Eye (tissue), 1 donor: ENCODE measurements at regions not wholly inside any gene's neighbourhood (a gene's known extent, or its start where the extent isn't known, plus 50 kb on each side); places are given as distances from the start of the nearest gene placed in this dataset.

ENCODE experiments used
- DNase-seq: peaks from one replicate; pipeline ENCODE4 v3.0.0-alpha.2; 2015

DNA sequence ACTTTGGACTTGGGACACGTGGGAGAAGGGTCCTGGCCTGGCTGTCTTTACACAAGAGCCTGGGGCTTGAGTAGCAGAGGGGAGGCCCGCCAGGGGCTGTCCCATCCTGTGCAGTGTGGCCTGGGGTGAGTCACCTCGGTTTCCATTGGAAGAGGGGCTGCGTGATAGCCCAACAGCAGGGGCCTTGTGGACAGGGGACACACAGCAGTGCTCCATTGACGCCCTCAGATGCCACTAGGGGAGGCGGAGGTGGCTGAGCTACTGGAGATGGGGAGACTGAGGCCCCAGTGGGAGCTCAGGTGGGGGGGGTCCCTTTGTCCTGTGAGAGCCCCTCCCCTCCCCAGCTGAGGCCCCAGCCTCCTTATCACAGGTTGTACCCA lies 50.0 kb upstream of the RNU6ATAC start:
- DNase-seq: no peak

DNA sequence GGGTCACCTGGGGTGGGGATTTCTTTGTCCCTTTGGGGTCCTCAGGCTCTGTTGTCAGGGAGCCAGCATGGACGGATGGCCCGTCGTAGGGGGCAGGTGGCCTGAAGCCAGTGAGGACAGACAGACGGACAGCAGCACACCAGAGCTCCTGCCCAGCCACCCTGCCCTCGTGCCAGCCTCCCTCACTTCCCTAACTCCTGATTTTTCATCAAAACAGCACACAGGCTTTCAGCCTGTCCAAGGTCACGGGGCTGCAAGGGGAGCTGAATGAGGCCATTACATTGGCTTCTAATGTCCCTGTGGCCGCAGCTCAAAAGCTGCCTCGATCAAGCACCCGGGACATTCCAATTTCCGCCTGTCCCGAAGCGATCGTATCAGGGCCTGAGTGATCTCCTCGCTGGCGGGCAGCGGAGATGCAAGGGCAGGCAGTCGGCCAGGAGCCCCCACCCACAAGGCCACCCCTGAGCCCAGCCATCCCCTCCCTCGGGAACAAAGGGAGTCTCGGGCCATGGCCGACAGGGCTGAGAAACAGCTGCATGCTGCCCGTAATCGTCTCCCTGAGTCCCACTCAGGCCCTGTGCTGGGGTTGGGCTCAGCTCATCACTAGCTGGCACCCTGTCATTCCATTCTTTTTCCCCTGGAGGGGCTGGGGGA lies 50.5 kb upstream of the RNU6ATAC start:
- peak; percentile 60 for DNase-seq

DNA sequence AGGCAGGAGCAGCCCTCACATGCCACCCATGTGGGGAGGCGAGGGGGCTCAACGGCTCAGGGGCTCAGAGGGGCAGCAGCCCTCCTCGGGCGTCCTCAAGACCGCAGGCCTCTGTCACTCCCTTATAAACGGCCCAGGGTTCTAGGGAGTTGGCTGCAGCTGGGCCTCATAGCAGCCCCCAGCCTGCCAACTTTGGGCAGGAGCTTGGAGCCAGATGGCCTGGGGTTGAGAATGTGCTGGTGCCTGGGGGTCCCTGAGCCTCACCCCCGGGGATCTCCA lies 51.0 kb upstream of the RNU6ATAC start:
- no peak for DNase-seq

DNA sequence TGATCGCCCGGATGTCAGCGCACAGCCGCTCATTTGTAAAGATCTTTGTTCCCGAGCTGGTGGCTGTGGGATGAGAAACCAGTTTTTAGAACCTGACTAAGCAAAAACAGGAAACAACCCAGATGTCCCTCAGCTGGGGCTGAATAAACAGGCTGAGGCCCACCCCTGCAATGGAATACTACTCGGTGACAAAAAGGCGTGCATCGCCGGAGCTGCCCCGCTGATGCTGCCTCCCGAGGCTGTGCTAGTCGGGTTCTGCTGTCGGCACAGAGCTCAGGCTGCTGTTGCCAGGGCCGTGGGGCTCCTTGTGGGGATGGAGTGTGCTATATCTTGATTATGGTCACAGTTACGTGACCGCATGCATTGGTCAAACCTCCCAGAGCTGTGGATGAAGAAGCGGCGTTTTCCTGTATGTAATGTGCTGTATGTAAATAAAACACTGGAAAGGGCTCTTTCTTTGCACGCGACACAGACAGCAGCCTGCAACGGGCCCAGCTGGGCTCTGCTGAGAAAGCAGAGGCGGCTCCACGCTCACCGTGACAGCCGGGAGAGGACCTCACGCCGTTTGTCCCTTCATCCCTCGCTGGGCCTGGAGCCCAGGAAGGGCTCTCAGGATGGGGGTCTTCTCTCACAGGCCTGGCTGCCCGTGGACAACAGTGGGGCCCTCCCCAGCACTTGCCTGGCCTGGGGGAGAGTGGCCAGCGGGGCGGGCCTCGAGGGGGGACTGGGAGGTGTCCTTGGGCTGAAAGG lies 51.5 kb upstream of the RNU6ATAC start:
- DNase-seq: peak; percentile 78

DNA sequence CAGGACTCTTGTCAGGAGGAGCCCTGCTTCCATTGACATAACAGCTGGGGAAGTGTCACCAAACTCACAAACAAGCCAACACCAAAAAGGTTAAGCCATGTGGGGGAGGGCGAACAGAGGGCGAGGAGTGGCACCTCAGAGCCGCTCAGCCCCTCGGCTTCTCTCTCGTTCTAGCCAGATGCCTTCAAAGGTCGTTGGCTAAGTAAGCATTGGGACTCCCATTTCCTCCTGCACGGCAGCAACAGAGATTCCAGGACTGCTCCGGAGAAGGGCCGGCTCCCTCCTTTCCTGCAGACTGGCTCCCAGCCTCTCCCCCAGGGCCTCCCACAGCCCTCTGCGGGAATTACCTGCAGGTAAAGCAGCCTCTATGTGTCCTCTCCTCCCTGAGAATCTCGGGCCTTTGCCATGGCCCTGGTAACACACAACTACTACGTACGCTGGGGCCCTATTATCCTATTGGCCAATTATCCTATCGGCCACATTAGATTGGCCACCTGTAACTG lies 52.1 kb upstream of the RNU6ATAC start:
- no peak for DNase-seq

DNA sequence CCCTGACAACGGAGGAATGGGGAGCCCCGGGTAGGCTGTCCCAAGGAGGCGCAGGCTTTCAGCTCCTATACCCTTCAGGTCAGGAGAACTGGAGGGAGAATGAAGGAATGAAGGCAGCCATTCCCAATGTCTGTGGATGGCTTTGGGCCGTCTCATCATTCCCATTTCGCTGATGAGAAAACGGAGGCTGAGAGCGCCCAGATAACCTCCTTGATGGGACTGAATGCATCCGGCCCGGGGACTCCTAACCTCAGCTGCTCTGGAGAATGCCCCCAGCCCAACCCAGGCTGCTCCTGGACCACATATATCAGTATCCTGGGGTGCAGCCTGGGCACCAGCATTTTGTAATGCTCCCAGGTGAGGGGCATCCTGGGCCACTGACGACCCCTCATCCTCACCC lies 52.6 kb upstream of the RNU6ATAC start:
- DNase-seq: no peak

DNA sequence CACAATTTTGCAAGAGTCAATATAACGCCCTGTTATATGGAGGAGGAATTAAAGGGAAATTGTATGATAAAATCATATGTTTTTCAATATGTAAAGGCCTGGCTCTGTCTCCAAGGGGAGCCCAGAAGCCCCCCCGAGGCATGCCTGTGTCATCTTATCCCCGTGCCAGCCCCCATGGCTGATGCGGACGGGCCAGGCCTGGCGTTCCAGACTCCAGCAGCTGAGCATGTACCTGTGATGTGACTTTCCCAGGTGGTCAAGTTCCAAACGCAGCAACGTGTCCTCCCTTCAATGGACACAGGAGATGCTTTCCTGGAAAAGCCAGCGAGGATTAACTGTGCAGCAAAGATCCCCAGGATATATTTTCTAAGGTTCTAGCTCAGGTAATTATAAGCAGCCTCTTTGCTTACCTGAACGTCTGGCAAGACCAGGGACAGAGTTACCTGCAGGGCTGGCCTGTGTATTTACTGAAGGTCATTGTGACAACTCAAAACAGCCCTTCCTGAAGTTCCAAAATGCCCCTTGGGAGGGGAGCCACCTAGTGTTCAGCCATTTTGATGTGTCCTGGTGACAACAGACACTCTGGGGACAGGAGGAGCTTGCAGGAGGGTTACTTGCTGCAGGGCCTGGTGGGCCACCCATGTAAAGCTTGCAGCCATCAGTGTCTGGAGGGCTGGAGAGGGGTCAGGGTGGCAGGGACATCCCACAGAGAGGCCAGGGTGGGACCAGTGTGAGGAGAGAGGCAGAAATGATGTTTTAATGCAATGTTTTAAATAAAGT lies 53.3 kb upstream of the RNU6ATAC start:
- DNase-seq: no peak

DNA sequence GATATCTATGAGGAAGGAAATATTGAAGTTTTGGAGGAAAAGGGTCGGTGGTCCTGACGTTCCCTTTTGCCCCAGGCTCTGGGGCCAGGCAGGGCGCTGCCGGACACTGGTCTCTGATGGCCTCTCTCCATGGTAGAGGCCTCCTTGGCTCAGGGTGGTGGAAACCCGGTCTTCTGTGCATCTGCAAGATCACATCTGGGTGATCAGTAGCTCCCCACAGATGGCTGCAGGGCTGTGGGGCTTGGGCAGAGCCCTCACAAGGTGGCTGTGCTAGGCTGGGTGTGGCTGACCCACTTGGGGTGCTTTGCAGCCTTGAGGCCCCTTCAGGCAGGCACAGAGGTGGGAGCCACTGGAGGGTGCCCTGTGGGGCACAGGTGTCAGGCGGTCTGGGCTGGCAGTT lies 53.9 kb upstream of the RNU6ATAC start:
- no peak for DNase-seq

DNA sequence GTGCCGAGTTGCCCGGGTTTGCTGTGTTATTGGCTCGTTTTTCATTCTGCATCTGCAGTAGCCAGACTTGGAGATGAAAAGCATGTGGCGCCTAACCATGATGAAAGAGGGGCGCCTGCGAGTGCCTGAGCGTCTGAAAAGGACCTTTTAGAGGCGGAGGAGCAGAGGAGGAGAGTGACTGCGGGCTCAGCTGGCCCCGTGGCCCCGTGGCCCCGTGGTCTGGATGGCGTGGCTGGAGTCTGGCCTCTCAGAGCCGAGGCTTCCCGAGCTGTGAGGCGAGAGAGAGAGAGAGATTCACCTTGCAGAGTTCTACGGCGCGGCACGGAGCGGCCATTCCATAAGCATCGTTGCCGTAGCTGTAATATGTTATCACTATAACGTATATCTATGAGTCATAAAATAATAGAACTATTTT lies 55.3 kb upstream of the RNU6ATAC start:
- DNase-seq: no peak

DNA sequence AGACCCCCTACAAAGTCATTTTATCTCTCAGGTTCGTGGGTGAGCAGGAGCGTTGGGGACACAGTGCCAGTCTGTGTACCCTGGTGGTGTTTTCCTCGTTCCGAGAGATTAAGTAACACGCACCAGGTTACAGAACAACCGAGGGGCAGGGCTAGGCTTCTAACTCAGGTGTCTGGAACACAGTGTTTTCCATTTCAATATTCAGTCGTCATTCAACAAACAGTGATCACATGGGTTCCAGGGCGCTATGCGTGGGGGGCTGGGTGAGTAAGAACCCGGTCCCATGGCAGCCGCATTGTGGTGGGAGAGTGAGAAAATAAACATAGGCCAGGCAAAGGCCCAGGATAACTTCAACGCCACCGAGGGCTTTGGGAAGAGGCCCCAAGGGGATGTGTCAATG lies 55.9 kb upstream of the RNU6ATAC start:
- DNase-seq: no peak

DNA sequence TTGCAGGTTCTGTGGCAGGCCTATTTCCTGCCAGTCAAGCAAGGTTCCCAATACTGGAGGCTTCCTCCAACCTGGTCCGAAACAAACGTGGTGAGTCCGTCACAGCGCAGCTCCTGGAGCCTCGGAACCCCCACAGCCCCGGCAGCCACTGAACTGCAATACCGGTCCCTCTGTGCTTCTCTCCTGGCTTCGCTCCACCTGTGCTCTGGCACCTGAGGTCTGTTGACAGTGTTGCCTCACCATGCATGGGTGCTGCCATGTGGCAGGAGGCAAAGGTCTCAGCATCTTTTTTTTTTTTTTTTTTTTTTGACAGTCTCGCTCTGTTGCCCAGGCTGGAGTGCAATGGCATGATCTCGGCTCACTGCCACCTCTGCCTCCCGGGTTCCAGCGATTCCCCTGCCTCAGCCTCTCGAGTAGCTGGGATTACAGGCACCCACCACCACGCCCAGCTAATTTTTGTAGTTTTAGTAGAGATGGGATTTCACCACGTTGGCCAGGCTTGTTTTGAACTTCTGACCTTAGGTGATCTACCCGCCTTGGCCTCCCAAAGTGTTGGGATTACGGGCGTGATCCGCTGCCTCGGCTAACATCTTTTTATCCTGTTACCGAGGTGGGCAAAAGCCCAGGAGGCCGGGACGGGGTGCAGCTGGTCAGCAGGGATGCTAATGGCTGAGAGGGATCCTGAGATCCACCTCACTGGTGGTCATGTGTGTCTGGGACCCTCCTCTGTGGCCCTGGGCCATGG lies 57.1 kb upstream of the RNU6ATAC start:
- no peak for DNase-seq

DNA sequence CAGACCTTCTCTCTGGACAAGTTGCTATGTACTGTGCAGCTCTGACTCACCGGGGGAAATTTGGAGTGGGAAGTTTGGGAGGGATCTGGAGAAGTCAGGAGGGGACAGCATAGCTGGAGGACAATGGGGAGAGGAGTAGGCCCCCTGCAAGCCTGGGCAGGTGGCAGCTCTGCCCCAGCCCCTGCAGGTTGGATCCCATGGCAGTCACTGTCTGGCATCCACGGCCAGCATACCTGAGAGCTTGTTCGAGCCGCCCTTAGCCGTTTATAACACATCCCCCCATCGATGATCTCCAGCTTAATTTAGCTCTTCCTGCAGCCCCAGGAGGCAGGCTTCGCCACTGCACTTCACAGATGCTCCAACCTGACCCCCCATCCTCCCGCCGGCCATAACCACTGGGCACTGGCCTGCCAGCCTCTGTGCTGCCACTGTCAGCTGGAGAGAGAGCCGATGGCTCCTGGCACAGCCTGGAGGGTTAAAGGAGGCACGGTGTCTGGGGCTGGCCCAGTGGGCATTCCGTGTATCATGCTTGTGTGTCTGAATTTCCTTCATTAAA lies 57.7 kb upstream of the RNU6ATAC start:
- no peak for DNase-seq

DNA sequence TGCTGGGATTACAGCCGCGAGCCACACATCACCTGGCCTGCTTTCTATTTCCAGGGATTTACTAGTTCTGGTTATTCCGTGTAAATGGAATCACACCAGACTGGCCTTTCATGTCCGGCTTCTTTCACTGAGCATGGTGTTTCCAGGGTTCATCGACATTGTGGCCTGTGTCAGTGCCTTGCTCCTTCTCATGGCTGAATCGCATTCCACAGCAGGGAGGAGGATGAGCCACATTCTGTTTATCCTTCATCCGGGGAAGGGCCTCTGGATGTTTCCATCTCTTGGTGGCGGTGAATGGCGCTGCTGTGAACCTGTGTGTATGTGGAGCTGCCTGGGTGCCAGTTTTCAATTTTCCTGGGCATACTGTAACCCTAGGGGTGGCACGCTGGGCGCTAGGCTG lies 58.7 kb upstream of the RNU6ATAC start:
- no peak for DNase-seq

DNA sequence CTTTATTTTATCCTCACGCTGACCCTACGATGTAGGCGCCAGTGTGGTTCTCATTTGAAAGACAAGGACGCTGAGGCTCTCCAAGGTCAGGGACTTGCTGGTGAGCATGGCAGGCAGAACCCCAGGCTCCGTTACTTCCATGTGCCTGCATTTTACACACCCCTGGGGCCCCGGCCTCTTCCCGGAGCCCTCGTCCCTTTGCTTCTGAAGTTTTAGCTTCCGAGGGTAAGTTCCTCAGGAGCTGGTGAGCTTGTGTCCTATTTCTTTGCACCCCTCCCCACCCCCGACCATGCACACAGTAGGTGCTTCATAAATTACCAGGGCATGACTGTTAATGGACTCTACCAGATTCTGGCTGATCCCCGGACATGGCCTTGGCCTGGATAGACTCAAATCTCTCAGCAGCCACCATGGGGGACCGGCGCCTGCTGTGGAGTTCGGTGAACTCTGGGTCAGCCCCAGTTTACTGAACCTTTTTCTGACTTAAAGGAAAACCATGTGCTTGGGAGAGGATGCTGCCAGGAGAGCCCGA lies 59.3 kb upstream of the RNU6ATAC start:
- DNase-seq: no peak

DNA sequence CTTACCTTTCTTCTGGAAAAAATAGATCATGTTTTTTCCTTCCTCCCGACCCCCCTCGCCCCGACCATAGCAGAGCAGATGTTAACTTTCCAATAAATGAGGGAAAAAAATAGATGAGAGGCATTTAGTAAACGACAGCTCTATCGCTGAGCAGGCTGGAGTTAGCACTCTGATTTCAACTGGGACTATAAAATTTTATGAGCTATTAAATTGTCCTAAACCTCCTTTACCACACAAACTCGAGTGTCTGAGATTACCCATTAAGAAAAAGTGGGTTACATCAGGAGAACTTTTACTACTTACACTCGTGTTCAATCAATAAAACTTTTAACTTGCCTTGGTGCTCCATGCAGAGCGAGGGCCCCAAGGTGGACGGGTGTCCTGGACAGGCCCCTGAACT lies 59.8 kb upstream of the RNU6ATAC start:
- DNase-seq: no peak

DNA sequence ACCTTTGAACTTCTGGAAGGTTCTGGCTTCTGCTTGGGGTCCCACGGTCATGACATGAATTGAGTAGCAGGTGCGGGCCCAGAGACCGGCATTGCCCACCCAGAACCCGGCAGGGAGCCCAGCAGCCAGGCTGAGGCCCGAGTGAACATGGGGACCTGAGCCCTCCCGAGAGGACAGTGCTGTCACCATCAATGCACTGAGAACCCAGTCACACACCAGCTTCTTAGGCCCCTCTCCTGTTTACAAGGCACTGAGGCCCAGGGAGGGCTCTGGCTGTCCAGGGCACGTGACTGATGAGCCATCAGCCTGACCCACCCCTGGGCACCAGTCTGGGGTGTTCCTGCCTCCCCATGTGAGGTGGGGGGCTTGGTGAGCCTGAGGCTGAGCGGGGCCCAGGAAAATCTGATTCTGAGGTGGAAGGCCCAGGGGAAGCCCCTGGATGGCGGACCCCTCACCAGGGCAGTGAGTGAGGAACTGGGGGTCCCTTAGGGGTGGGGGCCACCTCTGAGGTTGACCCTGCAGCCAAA lies 60.3 kb upstream of the RNU6ATAC start:
- DNase-seq: no peak

DNA sequence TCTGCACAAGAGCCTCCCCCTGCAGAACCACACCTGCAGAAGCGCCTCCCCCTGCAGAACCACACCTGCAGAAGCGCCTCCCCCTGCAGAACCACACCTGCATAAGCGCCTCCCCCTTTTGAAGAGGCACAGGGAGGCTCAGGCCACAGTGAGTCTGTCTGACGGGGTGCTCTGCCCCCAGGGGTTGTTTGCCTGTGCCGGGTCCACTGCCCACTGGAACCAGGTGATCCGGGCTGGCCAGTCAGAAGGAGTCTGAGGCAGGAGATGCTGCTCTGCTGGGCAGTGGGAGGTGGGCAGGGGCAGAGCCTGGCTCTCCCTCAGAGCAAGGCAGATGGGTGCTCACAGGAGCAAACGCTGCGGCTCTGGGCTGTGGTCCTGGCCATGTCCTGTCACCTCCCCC lies 60.8 kb upstream of the RNU6ATAC start:
- DNase-seq: no peak

DNA sequence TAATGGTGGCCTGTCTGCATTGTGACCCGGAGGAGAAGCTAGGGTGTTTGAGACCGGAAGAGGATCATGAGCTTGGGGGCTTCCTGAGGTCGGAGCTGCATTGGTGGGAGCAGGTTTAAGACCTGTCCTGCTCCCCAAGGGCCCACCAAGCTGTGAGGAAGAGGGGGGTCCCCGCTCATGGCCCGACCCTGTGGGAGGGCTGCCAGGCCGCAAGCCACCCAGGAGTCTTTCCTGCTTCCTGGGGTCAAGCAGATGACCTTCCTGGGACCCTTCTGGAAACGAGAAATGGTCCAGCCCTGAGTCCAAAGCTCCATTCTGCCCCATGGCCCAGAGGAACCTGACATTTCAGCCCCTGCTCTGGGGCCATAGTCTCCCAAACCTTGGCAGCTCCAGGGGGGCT lies 61.5 kb upstream of the RNU6ATAC start:
- DNase-seq: no peak

DNA sequence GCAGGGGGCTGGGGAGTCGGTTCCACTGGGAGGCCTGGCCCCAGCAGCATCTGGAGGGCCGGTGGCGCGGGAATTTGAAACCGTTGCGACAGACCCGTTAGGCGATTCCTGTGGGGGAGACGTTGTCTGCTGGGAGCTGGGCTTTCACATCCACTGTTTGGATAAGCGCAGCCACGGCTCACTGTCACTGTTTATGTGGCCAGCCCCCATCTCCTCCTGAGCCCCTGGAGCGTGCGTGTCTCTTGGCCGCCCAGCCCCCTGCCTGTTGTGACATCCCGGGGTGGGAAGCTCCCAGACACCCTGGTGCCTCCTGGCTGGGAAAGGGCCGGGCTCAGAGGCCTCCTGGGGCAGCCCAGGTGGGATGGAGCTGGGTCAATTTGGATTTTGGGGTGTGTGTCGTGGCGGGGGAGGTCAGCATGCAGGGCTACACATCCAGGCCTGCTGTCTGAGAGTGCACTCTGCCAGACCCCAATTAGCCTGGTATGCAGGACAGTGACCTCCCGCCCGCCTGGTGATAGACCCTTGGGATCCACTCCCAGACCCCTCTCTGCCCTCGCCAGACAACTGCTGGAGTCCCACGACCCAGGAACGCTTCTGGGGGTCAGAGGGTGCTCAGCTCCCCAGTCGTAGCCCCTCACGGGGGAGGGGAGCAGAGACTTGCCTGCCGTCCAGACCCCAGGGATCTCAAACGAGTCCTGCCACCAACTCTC lies 62.0 kb upstream of the RNU6ATAC start:
- DNase-seq: peak; percentile 44

DNA sequence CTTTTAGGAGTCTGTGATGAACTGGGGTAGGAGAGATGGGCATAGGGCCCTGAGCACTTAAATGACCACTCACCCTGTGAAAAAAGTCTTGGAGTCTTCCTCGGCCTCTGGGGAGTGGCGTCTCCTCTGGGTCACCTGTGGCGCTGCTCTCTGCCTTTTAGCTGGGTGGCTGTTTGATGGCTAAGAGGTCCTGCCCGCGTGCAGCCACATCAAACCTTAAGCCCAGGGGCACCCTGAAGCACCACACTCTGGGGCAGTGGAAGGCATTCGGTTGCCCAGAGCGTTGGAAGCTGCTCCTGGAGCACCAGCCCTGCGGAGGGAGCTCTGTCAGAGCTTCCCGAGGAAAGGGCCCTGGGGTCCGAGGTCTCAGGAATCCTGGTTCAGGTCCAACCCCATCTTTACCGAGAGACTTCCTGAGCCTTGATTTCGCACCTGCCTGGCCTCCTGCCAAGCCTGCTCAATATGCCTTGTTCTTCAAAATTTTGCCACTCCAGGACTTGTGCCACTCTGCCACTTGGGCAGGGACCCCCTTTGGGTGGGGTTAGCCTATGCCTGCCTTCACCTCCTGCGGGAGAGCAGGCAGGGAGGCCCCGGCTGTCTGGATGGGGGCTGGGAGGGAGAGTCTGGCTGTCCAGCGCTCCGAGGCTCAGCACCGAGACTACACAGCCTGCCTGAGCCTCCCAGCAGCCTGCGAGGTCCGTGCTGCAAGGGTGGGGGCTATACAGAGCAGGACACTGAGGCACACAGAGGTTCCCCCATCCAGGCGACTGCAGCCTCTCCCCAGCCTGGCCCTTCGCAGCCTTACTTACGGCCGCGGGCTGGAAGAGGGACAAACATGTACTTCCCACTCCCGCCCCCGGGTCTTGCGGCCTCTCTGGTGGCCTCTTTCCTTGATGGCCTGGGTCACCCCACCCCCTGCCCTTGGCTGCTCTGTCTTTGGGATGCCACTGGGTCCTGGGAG lies 63.4 kb upstream of the RNU6ATAC start:
- DNase-seq: peak; percentile 46

DNA sequence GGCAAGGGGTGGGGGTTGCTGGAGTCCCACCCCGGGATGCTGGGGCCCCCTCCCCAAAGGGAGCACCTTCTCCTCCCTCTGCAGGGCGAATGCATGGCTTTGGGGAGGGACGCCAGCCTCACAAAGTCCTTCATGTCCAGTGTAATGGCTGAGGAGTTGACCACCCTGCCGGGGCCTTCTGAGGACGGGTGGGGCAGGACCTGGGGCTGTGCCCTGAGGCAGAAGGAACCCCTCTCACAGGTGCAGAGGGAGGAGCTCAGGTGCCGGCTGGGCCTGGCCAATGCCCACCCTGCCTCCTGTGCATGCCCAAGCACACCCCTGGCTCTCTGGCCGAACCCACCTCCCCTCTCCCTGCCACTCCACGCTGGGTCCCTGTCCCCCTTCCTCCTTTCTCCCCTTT lies 64.3 kb upstream of the RNU6ATAC start:
- DNase-seq: no peak
